Esophagus muscularis mucosa (tissue), 4 donors: ENCODE measurements at regions not wholly inside any gene's neighbourhood (a gene's known extent, or its start where the extent isn't known, plus 50 kb on each side); places are given as distances from the start of the nearest gene placed in this dataset.

Experiments used
- DNase-seq: peaks from one replicate; pipeline ENCODE4 v3.0.0-alpha.2; 2017; ENCODE audit errors: extremely low spot score
- H3K27ac ChIP-seq, 4 donors: fragments of 200-600 bp; sonication (generic); replicated peaks in 1 of 4; 1 replicate in 3 of 4; 2 replicates in 1 of 4; pipeline ENCODE4 v1.5.1; 2016 to 2019; ENCODE audit warnings: mild to moderate bottlenecking in 1 of 4
- H3K27me3 ChIP-seq, 4 donors: fragments of 200-600 bp; sonication (generic); one replicate each; pipeline versions ENCODE4 v1.5.1 to v1.6.0; 2016 to 2019
- H3K36me3 ChIP-seq, 4 donors: fragments of 200-600 bp; sonication (generic); one replicate each; pipeline ENCODE4 v1.5.1; 2016 to 2019
- H3K4me1 ChIP-seq, 4 donors: fragments of 200-600 bp; sonication (generic); one replicate each; pipeline ENCODE4 v1.5.1; 2016 to 2019
- H3K4me3 ChIP-seq, 4 donors: fragments of 200-600 bp; sonication (generic); 1 replicate in 2 of 4; 2 replicates in 2 of 4; pipeline ENCODE4 v1.5.1; 2016 to 2019; ENCODE audit warnings: mild to moderate bottlenecking in 4 of 4, moderate library complexity in 1 of 4
- H3K9me3 ChIP-seq, 4 donors: fragments of 200-600 bp; sonication (generic); 1 replicate in 3 of 4; 2 replicates in 1 of 4; pipeline ENCODE4 v1.5.1; 2016 to 2019
- CTCF ChIP-seq, 3 experiments: fragments of 200-600 bp in 2 of 3; fragments of 450-650 bp in 1 of 3; sonication (generic) in 2 of 3; IDR thresholded peaks; one replicate each; pipeline ENCODE4 v1.5.1; 2017 to 2019; ENCODE audit warnings: antibody characterized with exemption in 3 of 3, mild to moderate bottlenecking in 2 of 3, moderate library complexity in 1 of 3
- EP300 ChIP-seq: sonication (generic); formaldehyde crosslinking; IDR thresholded peaks from one replicate; pipeline ENCODE4 v1.6.1; 2017; ENCODE audit warnings: antibody characterized with exemption
- POLR2A ChIP-seq: fragments of 450-650 bp; IDR thresholded peaks from one replicate; pipeline ENCODE4 v1.6.1; 2017; ENCODE audit warnings: antibody characterized with exemption, moderate library complexity, mild to moderate bottlenecking, low read depth
- POLR2AphosphoS5 ChIP-seq, 2 donors: sonication (generic); formaldehyde crosslinking; IDR thresholded peaks; one replicate each; pipeline ENCODE4 v1.6.1; 2017; ENCODE audit warnings: antibody characterized with exemption in 2 of 2
- WGBS: methylation state at CpG from one replicate; pipeline ENCODE4 v1.1.5; 2018; 5-methylcytosine and 5-hydroxymethylcytosine counted together
- intact Hi-C: fragments of 100-400 bp; cut with DNase I; formaldehyde crosslinking; loops from one replicate; pipeline ENCODE4 v1.15.1; 2023

- no peak for DNase-seq
- H3K27ac ChIP-seq: peak overlapping the region in 1 of 4 donors; percentile 1
- intact Hi-C loops: no loop called here
- peaks cover 0 to 5% (median 0%) of the 10 kb centered on the region in 4 donors for H3K9me3 ChIP-seq
- no peaks in the 10 kb centered on the region for H3K27me3 ChIP-seq
- 100% methylated on average over 1 of the region's 1 CpG for WGBS
- TF ChIP-seq POLR2A (no peak), CTCF (IDR thresholded peaks at IDR 0.05) (no peak), POLR2AphosphoS5 (IDR thresholded peaks at IDR 0.05) (no peak), EP300 (no peak)
- no peak overlapping the region for H3K4me3 ChIP-seq
- peaks cover 4 to 22% (median 16%) of the 10 kb centered on the region in 4 donors for H3K4me1 ChIP-seq
- no peaks in the 10 kb centered on the region for H3K36me3 ChIP-seq
Observed at GRCh38 chr21:27424601-27425000, 457.7 kb upstream of the ADAMTS5 start.

GRCh38 chr21:27423906-27424595, 457.2 kb upstream of the ADAMTS5 start:
- 92% methylated on average over 4 of the region's 4 CpGs for WGBS
- DNase-seq: no peak
- no peaks in the 10 kb centered on the region for H3K27me3 ChIP-seq
- no peaks in the 10 kb centered on the region for H3K36me3 ChIP-seq
- H3K4me3 ChIP-seq: no peak overlapping the region
- H3K4me1 ChIP-seq: peaks cover 4 to 19% (median 13%) of the 10 kb centered on the region in 4 donors
- peak overlapping the region in 2 of 4 donors; percentile 11 to 36 for H3K27ac ChIP-seq
- peaks cover 0 to 5% (median 0%) of the 10 kb centered on the region in 4 donors for H3K9me3 ChIP-seq
- TF ChIP-seq POLR2AphosphoS5 (IDR thresholded peaks at IDR 0.05): no peak
- no peak for TF ChIP-seq EP300
- TF ChIP-seq CTCF (IDR thresholded peaks at IDR 0.05): no peak
- TF ChIP-seq POLR2A: no peak
- intact Hi-C loops: no loop called here

GRCh38 chr21:27423038-27423437, 456.1 kb upstream of the ADAMTS5 start:
- Histone ChIP-seq H3K4me1 (peaks cover 4 to 19% (median 13%) of the 10 kb centered on the region in 4 donors), H3K27ac (peak overlapping the region; percentile 7 to 45 (median 30)), H3K4me3 (no peak overlapping the region), H3K27me3 (no peaks in the 10 kb centered on the region), H3K36me3 (no peaks in the 10 kb centered on the region), H3K9me3 (peaks cover 0 to 5% (median 0%) of the 10 kb centered on the region in 4 donors)
- no peak for DNase-seq
- peak; percentile 68 to 69 for TF ChIP-seq POLR2AphosphoS5 (IDR thresholded peaks at IDR 0.05)
- no peak for TF ChIP-seq EP300
- TF ChIP-seq POLR2A: no peak
- intact Hi-C loops: no loop called here
- 70% methylated on average over 4 of the region's 4 CpGs for WGBS

- H3K36me3 ChIP-seq: no peaks in the 10 kb centered on the region
- peaks cover 0 to 5% (median 0%) of the 10 kb centered on the region in 4 donors for H3K9me3 ChIP-seq
- intact Hi-C loops: no loop called here
- H3K4me1 ChIP-seq: peaks cover 4 to 19% (median 13%) of the 10 kb centered on the region in 4 donors
- peak overlapping the region; percentile 7 to 45 (median 30) for H3K27ac ChIP-seq
- H3K27me3 ChIP-seq: no peaks in the 10 kb centered on the region
- WGBS: 71% methylated on average over 1 of the region's 1 CpG
- no peak for TF ChIP-seq POLR2AphosphoS5 (IDR thresholded peaks at IDR 0.05)
- no peak for TF ChIP-seq POLR2A
- no peak for TF ChIP-seq EP300
- no peak for TF ChIP-seq CTCF (IDR thresholded peaks at IDR 0.05)
- H3K4me3 ChIP-seq: no peak overlapping the region
- DNase-seq: no peak
Observed at GRCh38 chr21:27422435-27422834, 455.5 kb upstream of the ADAMTS5 start.

GRCh38 chr21:27421654-27422053, 454.8 kb upstream of the ADAMTS5 start:
- no peak overlapping the region for H3K4me3 ChIP-seq
- intact Hi-C loops: no loop called here
- TF ChIP-seq POLR2A: no peak
- no peak for TF ChIP-seq EP300
- TF ChIP-seq POLR2AphosphoS5 (IDR thresholded peaks at IDR 0.05): no peak
- TF ChIP-seq CTCF (IDR thresholded peaks at IDR 0.05): no peak
- 75% methylated on average over 3 of the region's 3 CpGs for WGBS
- H3K9me3 ChIP-seq: peaks cover 0 to 5% (median 0%) of the 10 kb centered on the region in 4 donors
- peaks cover 4 to 19% (median 13%) of the 10 kb centered on the region in 4 donors for H3K4me1 ChIP-seq
- no peak for DNase-seq
- no peaks in the 10 kb centered on the region for H3K27me3 ChIP-seq
- peak overlapping the region in 2 of 4 donors; percentile 7 to 40 for H3K27ac ChIP-seq
- H3K36me3 ChIP-seq: no peaks in the 10 kb centered on the region
